ENCODE measurements at regions not wholly inside any gene's neighbourhood (a gene's known extent, or its start where the extent isn't known, plus 50 kb on each side); places are given as distances from the start of the nearest gene placed in this dataset.
A peak's percentile ranks its signal among the peaks of the same experiment; 100 is the strongest.

DNA sequence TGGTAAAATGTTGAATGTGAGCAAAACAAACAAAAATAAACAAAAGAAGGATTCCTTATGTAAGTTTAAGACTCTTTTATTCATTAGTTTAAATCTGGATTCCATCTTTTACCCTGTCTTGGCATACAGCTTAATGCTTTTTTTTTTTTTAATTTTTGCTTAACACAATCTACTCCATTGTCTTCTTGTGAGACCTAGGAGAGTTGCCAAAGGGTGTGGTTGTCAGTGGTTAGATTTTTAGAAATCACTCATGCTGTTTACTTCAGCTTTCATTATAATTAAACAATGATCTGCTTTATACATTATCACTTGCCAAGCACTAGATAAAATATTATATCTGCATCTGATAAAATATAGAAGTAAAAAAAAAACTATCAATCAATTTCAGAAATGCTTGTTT is 77.7 kb upstream of the KITLG start:
- DNase-seq (ENCODE audit: low read depth): peak; percentile 91
- H3K4me3 ChIP-seq (ENCODE audit: low read depth, low read length): no peak overlapping the region
- TF ChIP-seq, protein P1, sequence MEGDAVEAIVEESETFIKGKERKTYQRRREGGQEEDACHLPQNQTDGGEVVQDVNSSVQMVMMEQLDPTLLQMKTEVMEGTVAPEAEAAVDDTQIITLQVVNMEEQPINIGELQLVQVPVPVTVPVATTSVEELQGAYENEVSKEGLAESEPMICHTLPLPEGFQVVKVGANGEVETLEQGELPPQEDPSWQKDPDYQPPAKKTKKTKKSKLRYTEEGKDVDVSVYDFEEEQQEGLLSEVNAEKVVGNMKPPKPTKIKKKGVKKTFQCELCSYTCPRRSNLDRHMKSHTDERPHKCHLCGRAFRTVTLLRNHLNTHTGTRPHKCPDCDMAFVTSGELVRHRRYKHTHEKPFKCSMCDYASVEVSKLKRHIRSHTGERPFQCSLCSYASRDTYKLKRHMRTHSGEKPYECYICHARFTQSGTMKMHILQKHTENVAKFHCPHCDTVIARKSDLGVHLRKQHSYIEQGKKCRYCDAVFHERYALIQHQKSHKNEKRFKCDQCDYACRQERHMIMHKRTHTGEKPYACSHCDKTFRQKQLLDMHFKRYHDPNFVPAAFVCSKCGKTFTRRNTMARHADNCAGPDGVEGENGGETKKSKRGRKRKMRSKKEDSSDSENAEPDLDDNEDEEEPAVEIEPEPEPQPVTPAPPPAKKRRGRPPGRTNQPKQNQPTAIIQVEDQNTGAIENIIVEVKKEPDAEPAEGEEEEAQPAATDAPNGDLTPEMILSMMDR (IDR thresholded peaks at IDR 0.05; ENCODE audit: insufficient read depth, low read length): no peak

DNA sequence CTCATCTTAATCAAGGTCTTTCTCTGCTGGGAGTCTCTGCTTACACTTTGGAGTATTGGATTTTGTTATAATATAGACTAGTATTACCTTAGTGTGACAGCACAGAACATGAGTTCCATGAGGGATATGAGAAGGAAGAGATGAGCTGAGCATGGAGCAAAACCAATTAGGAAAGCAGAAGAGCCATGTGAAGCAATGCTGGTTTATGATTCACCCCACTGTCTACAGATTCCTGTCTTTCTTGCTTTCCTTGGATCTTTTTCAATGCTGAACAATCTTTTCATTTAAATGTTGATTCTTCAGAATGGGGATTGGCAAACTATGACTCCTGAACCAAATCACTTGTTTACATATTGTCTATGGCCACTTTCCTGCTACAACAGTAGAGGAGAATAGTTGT is 70.4 kb upstream of the KITLG start:
- DNase-seq (ENCODE audit: low read depth): peak; percentile 51
- TF ChIP-seq, protein P1 (IDR thresholded peaks at IDR 0.05; ENCODE audit: insufficient read depth, low read length): no peak
- no peak overlapping the region for H3K4me3 ChIP-seq (ENCODE audit: low read depth, low read length)

DNA sequence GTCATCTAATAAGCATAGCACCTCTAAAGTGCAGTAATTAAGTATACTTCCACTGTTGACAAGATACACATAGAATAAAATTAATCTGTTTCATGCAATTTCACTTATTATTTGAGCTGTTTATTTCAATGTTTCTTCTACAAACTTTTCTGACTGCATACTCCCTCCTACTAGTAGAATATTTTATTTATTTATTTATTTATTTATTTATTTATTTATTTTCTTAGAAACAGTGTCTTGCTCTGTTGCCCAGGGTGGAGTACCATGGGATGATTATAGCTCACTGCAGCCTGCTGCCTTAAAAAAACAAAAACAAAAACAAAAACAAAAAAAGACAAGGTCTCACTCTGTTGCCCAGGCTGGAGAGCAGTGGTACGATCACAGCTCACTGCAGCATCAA is 68.4 kb upstream of the KITLG start:
- no peak overlapping the region for H3K4me3 ChIP-seq (ENCODE audit: low read depth, low read length)
- no peak for DNase-seq (ENCODE audit: low read depth)
- TF ChIP-seq, protein P1 (IDR thresholded peaks at IDR 0.05; ENCODE audit: insufficient read depth, low read length): no peak

DNA sequence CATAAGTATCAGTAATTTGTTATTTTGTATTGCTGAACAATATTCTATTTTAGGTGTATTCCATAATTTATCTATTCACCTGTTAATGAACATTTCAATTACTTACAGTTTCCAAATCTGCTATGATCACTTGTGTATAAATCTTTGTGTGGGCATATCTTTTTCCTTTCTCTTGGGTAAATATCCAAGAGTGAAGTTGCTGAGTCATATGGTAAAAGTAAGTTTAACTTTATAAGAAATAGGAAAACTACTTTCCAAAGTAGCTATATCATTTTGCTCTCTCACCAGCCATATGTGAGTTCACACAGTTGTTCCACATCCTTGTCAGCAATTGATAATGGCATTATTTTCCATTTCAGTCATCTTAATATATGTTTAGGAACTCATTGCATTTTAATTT is 66.6 kb upstream of the KITLG start:
- TF ChIP-seq, protein P1 (IDR thresholded peaks at IDR 0.05; ENCODE audit: insufficient read depth, low read length): no peak
- no peak overlapping the region for H3K4me3 ChIP-seq (ENCODE audit: low read depth, low read length)
- DNase-seq (ENCODE audit: low read depth): peak; percentile 22

DNA sequence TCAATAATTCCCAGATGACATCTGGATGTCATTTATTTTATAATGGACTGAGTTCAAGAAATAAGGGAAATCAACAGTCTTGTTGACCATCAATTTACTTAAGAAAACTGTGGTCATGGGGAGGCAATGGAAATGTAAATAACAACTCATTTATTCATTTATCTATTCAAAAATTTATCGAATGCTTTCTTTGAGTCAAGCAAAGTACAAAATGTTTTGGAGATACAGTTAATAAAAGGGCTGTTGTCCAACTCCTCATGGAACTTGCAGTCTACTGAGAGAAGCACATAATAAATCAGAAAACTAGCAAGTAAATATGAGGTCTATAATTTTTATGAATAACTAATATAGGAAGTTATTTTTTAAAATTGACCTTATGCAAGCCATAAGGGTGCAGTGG is 65.5 kb upstream of the KITLG start:
- no peak for DNase-seq (ENCODE audit: low read depth)
- TF ChIP-seq, protein P1 (IDR thresholded peaks at IDR 0.05; ENCODE audit: insufficient read depth, low read length): no peak
- no peak overlapping the region for H3K4me3 ChIP-seq (ENCODE audit: low read depth, low read length)

DNA sequence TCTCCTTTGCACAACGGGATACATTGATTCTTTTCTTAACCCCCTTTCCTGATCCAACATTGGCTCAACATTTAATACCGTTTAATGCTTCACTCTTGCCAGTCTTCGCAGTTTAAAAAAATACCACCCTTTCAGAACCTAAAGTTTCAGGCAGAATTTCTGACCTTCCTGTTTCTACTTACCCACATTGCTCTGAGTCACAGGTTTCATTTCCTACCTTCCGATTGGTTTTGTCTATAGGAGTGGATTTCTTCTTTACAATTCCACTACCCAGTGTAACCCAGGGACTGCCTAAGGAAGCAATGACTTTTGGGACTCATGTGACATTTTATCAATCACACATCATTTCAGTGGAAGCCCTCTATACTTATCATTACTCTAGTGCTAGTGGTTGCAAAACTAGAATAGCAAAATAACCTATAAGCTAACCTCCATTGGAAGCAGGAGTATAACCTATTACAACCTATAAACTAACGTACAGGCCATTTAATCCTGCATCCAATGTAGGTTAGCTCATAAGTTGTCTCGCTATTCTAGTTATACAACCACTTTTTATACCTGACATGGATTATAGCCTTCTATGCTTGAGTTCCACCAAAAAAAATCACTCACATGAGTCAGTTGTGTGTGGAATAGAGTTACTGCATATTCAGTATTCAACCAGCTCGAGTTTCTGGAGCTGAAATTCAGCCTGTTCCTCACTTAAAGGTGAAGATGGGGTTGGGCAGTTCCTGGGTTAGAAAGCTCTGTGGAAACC is 64.9 kb upstream of the KITLG start:
- H3K4me3 ChIP-seq (ENCODE audit: low read depth, low read length): no peak overlapping the region
- TF ChIP-seq, protein P1 (IDR thresholded peaks at IDR 0.05; ENCODE audit: insufficient read depth, low read length): no peak
- no peak for DNase-seq (ENCODE audit: low read depth)

DNA sequence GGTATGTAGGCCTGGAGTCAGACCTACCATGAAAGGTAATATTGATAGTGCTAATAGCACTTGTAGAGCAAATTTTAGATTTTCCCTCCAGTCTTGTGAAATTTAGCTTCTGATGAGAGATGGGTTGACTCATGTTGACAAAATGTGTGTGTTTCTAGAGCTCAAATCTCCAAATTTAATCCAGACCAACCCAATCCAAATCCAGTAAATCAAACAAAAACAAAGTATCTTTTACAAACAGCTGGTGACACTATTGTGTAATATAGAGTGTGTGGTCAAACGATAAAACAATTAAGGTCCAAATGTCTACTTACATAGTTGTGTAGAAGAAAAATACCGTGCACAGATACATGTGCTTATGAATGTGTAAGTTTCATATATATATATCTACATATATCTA is 63.4 kb upstream of the KITLG start:
- DNase-seq (ENCODE audit: low read depth): peak; percentile 45
- no peak overlapping the region for H3K4me3 ChIP-seq (ENCODE audit: low read depth, low read length)
- TF ChIP-seq, protein P1 (IDR thresholded peaks at IDR 0.05; ENCODE audit: insufficient read depth, low read length): no peak
